ENCODE measurements at regions not wholly inside any gene's neighbourhood (a gene's known extent, or its start where the extent isn't known, plus 50 kb on each side); places are given as distances from the start of the nearest gene placed in this dataset.

- TF ChIP-seq SP1 (IDR thresholded peaks at IDR 0.05) = no peak
- no peak for TF ChIP-seq ELF4 (IDR thresholded peaks at IDR 0.05)
- TF ChIP-seq TARDBP (IDR thresholded peaks at IDR 0.05) = no peak
- no peak for TF ChIP-seq FOXK2 (IDR thresholded peaks at IDR 0.05)
- TF ChIP-seq FOXA1 (IDR thresholded peaks at IDR 0.05) = no peak
- no peak for TF ChIP-seq ARNT (IDR thresholded peaks at IDR 0.05)
- no peak for TF ChIP-seq BHLHE40 (IDR thresholded peaks at IDR 0.05; ENCODE audit: borderline replicate concordance)
Observed at GRCh38 chr10:130816116-130816901, 495.2 kb downstream of the TCERG1L start.

Data from HEK293T (cell line).